ENCODE measurements at regions not wholly inside any gene's neighbourhood (a gene's known extent, or its start where the extent isn't known, plus 50 kb on each side); places are given as distances from the start of the nearest gene placed in this dataset.

DNA sequence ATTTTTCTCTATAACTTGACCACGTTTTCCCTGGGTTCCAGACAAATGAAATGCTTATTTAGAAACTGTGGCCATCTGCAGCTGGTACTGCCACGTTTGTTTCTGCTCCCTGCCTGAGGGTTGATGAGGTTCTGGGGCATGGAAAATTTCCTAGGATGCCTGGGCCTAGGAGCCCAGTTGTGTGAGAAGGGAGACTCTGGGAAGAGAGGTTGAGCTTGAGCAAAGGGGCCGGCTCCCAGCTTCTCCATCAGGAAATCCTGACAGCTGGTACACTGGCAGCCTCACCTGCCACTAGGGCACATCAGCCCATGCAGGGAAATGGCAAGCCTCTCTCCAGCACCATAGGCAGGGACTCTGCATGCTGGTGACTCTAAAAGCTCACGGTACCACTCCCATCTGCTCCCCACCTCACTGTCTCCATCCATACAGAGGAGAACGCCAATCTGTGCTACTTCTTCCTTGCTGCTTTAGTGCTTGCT lies 165.4 kb upstream of the PPP2R3A start:
- DNase-seq (ENCODE audit: low spot score), result no peak

DNA sequence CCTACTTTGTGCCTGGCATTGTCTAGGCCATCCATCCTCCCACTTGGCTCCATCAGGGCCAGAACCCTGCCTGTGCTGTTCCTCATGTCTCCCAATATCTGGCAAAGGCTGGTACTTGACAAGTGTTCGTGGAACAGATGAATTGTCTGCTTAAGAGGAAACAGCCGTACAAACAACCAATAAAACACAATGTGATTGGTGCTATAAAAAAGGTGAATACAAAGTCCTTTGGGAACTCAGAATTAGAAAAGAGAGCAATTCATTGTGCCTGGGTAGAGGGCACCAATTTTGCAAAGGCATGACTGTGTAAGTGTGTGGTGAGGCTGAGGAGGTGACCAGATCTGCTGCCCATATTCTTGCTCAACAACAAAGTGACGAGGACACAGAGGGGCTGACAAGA lies 164.5 kb upstream of the PPP2R3A start:
- no peak for DNase-seq (ENCODE audit: low spot score)

DNA sequence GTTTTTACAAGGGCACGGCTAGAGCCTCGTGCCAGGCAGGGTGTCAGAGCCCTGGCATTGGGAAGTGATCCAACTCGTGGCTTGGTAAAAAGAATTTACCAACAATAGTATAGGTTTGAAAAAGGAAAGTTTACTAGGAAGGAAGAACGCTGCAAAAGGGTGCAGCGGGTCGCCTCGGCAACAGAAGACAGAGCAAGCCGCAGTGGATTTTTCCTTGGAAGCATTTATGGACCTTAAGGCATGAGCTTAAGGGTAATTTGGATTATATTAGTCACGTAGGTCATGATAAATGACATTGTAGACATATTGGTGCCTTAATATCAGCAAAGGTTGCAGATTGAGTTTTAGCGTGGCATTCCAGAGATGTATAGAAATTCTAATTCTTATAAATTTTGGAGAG lies 163.4 kb upstream of the PPP2R3A start:
- no peak for DNase-seq (ENCODE audit: low spot score)

DNA sequence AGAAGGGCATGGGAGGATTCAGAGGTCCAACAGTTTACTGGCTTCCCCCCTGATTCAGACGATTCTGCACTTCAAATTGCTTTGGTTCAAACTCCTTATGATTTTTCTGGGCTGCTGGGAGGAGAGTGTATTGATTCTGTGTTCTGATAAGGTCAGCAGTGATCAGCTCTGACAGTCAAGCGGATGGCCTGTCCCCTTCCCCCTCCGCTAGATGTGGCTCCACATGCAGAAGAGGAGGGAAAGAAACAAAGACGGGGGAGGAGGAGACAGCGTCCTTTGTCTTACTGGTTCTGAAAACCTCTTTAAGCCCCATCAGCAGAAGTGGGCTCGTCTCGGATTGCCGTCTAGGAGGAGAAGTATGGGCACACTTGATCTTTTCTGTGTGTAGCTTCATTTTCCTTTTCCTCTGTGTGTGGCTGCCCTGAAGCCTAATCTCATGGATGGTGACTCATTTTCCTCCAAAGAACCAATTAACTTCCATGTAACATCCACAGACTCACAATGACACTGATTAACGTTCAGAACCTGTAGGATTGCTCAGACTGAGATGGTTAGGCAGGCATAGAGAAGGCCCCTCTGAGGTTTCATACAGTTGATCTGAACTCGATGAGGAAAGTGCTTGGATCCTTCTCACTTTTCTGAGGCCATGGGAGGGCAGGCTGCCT lies 162.4 kb upstream of the PPP2R3A start:
- DNase-seq (ENCODE audit: low spot score), result no peak

DNA sequence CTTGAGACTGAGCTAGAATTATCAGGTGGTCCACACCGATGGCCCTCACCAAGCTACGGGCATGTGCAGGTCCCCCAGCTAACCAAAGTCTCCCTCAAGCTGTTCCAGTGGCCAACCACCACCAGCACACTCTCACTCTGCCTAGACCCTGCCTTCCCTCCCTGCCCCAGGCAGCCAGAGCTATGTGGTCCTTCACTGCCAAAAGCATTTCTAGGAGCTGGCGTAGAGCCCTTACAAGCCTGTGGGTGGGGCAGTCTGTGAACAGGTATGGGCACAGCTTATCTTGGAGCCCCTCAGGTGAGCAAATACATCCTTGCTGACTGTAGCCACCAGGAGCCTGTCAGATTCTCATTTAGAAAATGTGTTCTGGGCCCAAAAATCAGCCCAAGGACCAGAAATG lies 159.8 kb upstream of the PPP2R3A start:
- no peak for DNase-seq (ENCODE audit: low spot score)

DNA sequence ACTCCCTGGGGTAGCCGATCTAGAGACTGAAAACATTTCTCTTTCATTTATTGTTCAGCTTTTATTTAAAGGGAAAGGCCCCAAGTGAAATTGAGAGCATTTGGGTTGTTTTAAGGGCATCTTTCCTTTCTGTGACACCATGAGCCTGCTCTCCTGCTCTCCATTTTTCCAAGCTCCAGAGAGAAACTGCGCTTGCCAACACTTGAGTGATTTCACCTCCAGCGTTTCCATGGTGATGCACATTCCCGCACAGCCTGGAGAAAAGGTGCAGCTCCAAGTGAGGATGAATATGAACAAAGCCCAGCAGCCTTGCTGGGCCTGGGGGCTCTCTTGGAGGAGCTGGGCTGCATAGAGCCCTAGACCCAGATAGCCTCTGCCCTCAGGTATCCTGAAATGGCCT lies 159.2 kb upstream of the PPP2R3A start:
- DNase-seq (ENCODE audit: low spot score), result no peak

DNA sequence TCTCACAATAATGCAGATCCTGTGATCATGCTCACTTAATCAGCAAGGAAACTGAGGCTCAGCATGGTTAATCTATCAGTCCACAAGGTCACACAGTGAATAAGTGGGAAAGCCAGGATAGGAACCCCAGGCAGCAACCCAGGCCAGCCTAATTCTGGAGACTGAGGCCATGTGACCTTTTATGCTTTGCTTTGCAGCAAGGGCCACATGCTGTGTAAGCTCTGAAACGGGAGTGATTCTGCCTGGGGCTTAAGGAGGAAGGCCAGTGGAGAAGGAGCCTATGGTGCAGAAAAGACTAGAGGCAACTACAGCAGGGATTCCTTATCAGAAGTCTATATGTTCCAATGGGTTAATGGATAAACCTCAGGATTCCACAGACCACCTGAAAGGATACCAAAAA lies 157.6 kb upstream of the PPP2R3A start:
- DNase-seq (ENCODE audit: low spot score), result no peak

DNA sequence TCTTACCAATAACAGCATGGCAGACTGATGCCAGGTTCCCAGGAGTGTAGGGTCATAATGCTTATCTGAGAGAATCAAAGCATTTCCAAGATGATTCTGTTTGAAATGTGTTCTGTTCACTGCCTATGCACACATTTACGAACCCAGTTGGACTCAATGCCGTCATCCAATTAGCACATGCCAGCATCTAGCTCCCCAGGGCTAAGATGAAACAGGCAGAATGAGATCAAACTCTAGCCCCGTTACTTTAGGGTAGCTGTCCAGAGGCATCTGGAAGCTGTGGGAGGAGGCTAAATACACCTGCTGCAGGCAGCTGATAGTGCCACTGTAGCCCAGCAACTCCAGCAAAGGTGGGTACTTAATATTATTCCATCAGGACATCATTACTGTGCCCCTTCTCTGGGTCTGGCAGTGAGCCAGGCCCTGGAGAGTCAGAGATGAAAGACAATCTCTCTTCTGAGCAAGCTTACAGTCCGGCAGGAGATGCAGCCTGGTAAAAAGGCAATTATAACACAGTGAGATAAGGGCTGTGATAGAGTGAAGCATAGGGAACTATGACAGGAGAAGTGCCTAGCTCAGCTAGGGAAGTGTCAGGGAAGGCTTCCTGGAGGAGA lies 156.4 kb upstream of the PPP2R3A start:
- no peak for DNase-seq (ENCODE audit: low spot score)

DNA sequence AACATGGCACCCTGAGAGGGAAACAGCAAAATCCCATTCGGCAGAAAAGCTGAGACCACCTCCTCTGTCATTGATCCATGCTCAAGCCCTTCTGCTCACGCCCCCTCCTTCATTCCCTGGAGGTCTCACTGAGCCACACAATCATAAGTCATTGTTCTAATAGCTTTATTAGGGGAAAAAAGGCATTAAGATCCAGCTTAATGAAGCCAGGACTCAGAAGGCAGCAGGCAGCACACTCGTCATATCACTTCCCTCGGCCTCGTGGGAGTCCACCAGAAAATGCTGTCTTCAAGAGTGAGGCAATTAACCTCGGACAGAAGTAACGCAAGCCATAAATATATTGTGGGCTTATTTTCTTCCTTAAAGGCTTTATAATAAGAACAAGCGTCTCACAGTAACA lies 153.9 kb upstream of the PPP2R3A start:
- no peak for DNase-seq (ENCODE audit: low spot score)

DNA sequence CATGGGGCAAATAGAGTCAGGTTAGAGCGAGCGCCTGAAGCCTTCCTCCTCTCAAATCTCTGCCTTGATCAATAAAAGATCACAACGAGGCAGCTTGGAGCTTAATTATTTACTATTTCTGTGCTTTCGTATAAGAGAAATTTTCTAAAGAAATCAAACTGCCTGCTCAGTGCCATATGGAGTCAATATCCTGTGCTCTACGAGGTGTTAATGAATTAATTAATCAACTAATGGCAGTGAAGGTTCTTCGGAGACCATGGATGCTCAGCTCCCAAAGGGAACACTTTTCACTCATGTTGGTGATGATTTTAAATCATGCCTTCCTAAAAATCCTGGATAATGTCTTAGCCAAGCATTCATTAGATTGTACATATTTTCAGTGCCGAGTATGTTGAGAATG lies 153.5 kb upstream of the PPP2R3A start:
- DNase-seq (ENCODE audit: low spot score), result no peak

DNA sequence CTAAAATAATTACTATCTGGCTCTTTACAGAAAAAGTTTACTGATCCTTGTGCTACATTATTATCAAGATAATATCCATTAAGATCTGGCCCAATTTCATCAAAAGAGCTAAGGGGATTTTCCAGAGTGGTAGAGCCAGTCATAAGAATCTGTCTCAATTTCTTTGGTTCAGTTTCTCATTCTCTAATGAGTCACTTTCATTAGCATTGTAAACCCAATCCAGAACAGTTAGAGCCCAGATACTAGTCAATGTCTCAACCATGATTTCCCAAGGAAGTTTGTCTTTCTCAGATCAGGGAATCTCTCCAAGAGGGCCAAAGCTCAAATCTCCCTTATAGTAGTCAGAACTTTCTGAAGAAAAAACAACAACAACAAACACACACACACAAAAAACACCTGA lies 131.1 kb upstream of the PPP2R3A start:
- DNase-seq (ENCODE audit: low spot score), result no peak

DNA sequence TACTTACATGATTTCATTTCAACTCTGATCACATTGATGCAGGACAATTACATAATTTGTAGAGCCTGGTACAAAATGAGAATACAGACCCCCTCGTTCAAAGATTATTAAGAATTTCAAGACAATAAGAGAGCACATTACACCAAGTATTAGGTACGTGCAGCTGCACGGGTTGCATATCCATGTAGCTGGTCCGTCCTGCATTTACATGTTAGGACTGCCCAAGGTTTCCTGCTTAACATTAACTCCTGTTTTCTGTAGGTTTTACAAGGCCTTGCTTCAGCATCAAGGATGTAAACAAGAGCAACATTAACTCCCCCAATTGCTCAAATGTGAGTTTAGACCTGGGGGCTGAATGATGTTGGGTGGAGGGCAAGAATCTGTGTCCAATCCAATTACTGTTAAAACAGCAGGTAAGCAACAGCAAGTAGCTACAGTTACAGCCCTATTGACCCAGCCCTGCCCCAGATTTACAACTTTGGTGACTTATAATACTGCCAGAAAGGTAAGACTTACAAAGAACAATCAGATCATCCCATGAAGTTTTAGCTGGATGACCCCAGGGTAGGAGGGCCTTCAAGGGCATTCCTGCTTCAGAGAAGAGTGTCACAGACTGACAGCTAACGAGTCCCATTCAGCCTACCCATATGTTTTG lies 127.4 kb upstream of the PPP2R3A start:
- no peak for DNase-seq (ENCODE audit: low spot score)

DNA sequence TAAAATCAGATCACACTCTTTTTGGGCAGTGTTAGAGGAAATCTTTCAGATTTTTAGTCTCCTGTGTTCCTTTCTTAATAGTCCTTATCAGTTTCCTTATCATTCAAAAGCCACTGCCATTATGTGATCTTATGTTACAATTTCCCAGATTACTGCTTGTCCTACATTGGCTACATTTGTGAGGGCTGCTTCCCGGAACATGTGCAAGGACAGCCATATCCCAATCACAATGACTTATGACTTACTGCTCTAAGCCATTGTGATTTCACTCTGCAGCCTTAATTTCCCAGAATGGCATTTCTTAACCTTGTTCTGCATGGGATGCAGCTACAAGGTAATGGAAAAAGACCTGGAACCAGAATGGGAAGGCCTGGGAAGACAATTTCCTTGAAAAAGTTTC lies 125.1 kb upstream of the PPP2R3A start:
- DNase-seq (ENCODE audit: low spot score), result no peak

DNA sequence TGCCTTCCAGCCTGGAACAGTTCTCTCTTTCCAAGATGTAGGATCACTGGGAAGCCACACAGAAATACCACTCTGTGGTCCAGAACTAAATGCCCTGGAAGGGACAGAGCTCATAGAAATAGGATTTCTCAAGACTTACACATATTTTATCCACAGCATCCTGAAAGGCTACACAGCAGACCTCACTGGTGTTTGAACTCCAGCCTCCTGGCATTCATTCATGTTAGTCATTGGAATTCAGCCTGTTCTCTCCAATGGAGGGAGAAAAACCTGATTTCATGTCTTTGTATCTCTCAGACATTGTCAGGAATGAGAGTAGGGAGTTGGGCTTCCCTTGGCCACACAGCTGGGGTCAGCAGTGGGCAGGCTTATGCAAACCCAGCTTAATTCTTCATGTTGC lies 121.1 kb upstream of the PPP2R3A start:
- no peak for DNase-seq (ENCODE audit: low spot score)

DNA sequence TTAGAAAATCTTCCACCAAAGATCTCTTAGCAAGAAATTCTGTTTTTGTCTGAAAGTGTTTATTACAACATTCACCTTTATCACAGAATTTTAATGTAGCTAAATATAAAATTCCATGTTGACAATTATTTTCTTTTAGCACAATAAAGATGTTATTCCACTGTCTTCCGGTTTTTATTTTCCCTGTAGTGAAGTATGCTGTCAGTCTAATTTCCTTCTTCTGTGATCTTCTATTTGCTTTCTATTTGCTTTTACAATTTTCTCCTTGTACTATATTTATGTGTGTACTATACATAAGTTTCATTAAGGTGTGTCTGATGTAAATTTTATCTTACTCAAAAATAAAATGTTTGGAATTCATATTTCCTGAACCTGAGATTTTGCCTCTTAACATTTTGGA lies 117.5 kb upstream of the PPP2R3A start:
- DNase-seq (ENCODE audit: low spot score), result no peak

DNA sequence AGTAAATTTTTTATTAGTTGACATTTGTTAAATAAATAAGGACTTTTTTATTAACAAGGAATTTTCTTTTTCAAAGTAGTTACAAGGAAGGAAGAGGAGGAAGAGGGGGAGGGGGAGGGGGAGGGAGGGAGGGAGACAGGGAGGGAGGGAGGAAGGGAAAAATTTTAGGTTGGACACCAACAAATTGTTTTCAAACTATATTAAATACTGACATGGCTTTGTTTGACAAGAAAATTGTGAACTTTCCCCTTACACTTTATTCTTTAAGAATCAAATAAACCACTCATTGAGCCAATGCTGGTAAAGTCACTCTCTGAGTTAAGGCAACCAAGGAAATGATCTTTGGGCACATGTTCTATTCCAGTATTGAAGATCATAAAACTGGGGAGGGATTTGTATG lies 115.7 kb upstream of the PPP2R3A start:
- DNase-seq (ENCODE audit: low spot score), result no peak

DNA sequence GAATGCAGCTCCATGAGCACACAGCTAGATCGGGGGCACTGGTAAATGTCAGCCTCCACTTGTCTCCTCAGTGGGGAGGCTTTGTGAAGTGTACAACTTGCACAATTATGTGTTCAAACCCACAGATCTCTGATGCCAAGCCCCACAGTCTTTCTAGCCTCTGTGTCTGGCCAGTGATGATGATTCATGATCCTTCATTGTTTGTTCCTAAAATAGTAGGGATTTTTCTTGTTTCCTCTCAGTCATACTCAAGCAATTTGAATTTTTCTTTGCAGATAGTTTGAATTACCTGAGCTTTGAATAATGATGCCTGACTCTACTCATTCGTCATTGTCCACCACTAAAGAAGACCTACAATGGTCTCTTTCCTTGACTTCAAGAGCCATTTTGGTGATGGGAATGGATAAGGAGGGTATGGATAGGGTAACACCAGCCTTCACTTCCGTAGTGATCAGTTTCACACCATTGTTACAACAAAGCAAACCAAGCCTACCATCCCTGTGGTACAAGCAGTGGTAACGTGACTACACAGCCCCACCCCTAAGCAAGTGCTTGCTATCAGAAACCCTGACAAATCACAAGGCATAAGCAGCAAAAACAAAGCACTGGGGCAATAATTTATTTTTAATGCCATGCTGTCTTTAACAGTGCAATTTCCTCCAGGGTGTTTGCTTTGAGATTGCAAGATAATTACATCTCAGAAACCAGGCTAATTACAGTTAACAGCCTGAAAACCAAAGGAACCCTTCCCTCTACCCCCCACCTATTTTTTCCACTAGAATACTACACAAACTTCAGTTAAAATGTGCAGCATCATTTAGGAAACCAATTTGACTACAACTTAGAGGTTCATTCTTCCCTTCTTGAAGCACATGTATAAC lies 114.1 kb upstream of the PPP2R3A start:
- no peak for DNase-seq (ENCODE audit: low spot score)

DNA sequence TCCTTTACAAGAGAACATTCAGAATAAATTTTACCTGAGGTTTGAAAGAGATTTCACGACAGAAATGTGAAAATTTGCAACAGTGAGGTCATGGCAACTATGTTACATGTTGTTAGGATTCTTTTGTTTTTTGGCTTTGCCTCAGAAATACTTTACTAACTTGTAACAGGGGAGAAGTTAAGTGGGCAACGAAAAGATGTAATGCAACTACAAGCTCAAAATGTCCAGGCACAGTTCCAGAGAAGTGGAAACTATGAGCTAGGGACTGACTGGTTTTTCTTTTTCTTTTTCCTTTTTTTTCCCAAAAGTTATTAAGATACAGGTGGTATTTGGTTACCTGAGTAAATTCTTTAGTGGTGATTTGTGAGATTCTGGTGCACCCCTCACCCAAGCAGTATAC lies 111.5 kb upstream of the PPP2R3A start:
- no peak for DNase-seq (ENCODE audit: low spot score)

DNA sequence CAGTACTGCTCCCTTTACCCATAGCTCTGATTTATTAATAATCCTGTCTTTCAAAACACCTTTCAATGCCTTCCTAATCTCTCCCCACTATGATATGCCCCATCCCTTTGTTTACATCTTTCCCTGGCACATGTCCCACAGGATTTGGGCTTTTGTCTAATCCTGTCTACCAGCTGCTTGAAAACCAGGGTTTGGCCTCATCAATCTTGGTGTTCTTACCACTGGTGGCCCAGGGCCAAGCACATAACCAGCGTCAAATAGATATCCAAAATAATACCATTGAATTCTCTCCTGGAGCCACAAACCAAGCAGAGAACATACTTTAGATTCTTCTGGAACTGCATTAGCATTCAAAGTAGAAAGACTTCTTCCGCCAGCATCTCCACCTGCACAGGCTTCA lies 104.8 kb upstream of the PPP2R3A start:
- no peak for DNase-seq (ENCODE audit: low spot score)

DNA sequence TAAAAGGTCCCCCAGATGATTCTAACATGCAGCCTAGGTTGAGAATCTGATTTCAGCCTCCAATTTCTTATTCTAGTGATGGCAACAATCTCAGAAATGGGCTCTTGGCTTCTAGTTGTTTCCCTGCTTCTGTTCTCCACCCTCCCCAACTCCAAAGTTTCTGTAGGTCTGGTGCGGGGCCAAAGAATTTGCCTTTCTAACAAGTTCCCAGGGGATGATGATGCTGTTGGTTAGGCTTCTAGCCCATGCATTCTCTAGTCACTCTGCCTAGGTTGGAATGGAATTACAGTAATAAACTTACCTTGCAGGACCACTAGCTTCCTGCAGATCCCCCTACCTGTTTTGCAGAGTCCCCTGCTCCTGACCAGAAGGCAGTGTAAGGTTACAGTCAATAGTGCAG lies 103.2 kb upstream of the PPP2R3A start:
- DNase-seq (ENCODE audit: low spot score), result no peak

DNA sequence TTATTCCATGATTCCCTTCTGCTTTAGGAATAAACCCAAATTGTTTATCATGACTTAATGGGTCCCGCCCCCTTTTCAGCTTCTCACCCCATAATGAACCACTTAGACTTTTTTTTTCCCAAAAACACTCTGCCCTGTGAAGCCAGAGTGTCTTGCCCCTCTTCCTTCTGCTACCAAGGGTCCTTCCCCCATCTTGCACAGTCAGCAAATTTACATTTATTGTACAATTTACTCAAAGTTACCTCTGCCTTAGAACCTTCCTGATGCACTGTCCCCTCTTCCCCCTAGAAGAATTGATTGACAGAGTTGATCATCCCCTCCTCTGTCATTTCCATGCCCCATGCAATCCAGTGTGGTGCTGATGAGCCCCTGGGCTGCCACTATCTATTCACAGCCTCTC lies 101.5 kb upstream of the PPP2R3A start:
- no peak for DNase-seq (ENCODE audit: low spot score)

DNA sequence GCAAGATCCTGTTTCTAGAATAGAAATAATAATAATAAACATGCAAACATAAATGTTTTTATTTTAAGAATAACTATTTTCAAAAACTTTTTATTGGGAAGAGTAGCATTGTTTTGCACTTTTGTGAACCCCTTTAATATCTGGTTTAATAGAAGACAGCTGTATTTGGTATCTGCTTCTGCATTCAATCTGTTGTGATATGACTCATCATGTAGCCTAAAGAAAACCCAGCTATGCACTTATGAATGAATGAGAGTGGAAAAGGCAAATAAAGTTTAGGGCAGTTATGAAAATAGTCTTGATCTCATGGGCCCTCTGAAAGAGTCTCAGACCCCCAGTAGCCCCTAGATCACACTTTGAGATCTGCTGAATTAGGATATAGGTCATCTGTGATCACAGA lies 100.4 kb upstream of the PPP2R3A start:
- no peak for DNase-seq (ENCODE audit: low spot score)

DNA sequence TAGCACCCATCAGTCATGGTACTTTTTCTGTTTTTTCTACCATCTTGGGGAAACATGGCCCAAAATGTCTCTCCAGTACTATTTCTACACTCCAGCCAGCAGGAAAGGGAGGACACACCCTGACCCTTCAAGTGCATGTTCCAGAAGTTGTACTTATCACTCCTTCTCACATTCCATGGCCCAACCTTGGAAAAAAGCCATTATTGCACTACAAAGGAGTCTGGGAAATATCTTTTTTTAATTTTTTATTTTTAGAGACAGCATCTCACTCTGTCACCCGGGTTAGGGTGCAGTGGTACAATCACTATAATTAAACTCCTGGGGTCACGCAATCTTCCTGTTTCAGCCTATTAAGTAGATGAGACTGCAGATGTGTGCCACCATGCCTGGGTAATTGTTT lies 100.0 kb upstream of the PPP2R3A start:
- no peak for DNase-seq (ENCODE audit: low spot score)

Data from globus pallidus (tissue), 1 donor.